GM21423 (cell line): ENCODE measurements at regions not wholly inside any gene's neighbourhood (a gene's known extent, or its start where the extent isn't known, plus 50 kb on each side); places are given as distances from the start of the nearest gene placed in this dataset.

Experiments used
- ATAC-seq: cut with Tn5 transposase; IDR thresholded peaks from one replicate; pipeline ENCODE4 v1.9.1; 2021; ENCODE audit warnings: mild to moderate bottlenecking, moderate library complexity; ENCODE audit not compliant: unreplicated experiment

DNA sequence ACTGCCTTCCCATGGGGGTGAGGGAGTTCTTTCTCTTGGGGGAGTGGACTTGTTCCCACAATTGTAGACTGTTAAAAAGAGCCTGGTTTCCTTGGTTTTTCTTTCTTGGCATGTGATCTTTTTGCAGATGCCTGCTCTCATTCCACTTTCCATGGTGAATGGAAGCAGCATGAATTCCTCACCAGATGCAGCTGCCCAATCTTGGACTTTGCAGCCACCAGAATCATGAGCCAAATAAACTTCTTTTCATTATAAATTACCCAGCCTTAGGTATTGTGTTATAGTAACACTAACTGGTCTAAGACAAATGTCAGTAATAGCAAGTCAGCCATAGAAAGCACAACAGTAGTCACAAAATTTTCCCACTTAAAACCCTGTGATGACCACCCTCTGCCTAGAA is 260.5 kb upstream of the THBS1 start:
- ATAC-seq = no peak

DNA sequence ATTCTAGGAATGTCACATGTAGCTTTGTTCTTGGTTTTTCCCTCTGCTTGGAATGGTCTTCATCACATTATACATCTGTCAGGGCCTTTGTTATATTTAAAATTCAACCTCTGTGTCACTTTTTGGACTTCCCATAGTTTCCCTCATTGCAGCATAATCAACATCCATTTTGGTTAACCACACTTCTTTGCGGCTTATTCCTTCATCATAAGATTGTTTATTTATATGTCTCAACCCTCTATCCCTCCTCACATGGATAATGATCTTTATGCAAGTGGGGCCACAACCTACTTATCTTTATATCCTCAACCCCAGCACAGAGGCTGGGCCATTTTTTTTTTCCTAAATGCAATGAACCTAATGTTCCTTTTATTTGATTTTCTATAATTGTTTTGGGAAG is 260.0 kb upstream of the THBS1 start:
- ATAC-seq = no peak

DNA sequence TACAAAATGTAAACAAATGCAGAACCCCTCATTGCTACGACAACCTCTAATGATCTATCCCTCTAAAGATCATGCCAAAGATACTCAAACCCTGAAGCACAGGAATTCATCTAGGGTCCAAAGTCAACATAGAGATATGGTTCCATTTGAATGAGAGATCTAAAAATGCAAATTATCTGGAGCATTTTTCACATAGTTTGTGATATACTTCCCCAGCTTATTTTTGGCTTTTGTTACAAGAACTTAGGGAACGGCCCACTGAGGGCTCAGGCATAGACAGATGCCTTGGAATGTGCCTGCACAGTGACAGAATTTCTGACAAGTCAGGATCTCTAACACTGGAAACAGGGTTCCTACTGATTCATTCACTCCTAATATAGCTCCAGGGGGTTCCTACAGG is 258.9 kb upstream of the THBS1 start:
- ATAC-seq = no peak

DNA sequence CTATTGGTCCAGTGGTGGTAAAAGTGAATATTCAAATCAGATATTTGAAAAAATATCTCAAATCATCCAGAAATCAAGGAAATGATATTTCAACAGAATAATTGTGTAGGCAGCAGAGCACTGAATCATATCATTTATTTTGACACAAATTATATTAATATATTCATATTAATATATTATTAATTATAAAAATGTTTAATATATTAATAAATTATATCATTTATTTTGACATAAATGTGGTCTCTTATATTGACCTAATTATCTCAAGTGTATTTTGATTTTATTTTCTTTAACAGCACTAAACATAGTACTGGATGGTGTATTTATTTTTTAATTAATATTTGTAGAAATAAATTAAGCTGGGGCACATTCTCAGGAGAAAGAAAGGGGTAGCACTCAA is 257.7 kb upstream of the THBS1 start:
- no peak for ATAC-seq

DNA sequence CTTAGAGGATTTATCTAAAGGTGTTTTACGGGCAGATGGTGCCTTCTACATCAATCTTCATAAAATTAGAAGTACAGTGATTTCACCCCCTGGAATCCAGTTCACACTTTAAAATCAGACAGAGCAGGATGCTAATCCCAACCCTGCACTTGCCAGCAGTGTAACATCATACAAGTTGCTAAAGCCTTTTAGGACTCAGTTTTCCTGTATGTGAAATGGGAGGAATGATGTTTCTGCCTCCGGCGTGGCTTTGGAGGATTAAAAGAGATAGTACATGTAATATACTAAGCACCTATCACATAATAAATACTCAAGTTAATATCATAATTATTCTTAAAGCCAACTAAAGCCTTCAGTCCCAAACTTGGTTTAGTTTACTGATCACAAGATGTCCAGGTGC is 257.2 kb upstream of the THBS1 start:
- ATAC-seq = no peak

DNA sequence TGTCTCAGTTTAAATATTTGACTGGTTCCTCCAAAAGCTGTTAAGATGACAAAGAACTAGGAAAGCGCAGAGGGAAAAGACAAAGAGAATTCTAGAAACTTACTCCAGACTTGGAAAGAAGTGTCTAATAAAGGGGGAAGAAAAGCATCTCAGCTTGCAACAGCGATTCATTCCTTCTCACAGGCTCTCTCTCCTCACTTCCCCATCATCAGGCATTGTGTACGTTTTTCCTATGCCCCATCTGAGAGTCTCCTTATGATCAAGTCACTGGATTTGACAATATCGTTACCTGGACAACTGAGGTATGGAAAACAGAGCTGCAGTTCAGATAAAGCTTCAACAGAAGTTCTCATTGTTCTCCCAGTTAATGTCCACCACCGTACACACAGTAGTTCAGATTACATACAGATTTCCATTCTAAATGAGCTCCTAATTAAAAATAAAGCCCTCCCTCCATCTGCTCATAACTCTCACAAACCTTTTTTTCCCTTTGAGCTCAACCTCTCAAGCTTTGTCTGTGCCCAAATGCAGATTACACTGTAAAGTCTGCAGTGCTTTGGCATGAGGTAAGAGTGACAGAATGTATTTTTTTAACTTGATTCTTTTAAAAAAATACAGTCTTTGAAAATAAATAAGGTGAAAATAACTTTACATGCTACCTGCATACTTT is 254.4 kb upstream of the THBS1 start:
- no peak for ATAC-seq

DNA sequence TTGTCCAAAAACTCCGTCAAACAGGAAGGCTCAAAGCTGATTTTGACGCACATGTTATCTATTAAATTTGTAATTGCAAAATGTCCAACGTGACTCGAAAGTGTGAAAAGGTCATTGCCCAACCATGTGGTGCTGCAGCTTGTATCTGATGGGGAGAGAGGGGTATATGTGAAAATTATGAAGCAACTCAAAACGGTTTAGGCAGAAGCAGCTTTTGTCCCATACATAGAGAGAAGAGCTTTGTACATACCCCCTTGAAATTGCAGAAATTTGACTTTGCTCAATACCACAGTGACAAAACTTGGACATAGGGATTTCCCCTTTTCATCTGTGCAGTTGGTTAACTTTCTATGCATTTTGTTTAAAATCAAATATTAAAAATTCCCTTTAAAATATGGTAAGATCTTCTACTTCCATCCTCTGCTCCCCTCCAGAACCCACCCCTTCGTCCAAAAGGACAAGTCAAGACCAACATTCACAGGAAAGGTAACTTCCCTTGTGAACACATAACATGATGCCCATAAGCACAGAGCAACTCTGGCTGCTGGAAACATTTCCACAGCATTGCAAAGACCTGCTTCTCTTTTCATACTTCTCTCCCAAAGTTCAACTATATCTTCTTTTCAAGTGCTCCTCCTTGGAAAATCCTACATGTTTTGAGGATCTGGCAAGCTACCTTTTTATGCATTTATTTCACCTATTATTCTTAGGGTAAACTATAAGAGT is 253.7 kb upstream of the THBS1 start:
- no peak for ATAC-seq

DNA sequence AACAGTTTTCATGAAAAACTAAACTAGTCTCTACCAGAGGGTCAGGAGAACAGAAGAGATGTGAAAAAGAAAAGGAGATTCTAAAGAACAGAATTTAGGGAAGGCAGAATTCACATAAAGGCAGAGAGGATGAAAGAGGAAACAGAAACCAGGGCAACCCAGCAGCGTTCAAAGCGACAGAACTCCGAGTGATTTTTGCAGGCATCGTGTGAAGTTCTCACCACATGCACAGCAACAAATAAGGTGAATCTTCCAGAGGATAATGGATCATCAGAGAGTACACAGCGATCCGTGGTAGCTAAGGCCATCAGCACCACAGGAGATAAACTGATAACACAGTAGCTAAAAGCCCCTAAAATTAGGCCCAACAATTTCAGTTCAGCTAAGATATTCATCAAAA is 250.8 kb upstream of the THBS1 start:
- no peak for ATAC-seq

DNA sequence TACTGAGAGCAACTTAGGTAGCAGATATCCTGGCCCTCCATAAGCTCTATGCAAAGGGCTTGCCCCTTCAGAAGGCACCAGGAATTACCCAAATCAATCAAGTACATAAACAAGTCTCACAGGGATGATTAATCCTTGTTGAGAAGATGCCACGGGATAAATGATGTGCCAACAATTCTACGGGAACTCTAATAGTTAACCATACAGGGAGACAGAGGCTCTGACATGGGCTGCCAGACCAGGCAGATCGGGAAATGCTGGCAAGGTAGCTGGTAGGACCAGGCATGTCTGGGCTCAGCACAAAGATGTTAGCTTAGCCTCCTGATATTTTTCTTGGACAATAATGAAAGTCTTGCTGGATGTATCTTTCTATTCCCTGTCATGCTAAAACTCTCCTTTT is 249.3 kb upstream of the THBS1 start:
- no peak for ATAC-seq

DNA sequence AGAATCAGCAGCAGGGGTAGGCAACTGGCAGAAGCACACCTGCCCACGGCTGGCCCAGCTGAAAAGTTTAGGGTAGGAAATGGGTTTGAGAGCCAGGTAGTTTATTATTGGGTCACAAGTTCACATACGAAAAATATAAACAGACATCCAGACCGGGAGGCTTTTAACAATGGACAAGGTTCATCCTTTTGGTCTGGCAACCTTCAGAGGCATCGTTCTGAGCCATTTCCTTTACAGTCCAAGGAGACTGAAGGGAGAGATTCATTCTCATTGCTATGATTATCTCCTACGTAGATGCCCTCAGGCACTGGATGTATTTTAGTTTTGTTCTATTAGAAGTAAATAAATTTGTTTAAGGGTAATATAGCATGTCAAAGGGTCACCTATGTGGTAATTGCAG is 248.0 kb upstream of the THBS1 start:
- ATAC-seq = no peak

DNA sequence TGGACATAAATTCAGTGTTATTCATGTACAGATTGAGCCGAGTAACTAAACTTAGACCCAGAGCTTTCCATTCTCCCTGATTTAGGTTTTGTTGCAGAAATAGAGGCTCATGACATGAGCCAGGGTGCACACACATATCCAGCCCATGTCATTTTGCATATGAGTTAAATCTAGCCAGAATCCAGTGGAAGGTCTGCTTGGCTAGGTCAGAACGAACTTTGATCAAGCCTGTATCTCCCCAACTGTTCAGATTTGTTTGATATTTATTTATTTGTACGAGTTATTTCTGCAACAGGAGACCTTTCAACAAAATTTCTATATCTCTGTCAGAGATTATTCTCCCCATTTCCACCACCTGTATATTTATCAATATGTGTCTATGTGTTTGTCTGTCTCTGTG is 247.5 kb upstream of the THBS1 start:
- ATAC-seq = no peak

DNA sequence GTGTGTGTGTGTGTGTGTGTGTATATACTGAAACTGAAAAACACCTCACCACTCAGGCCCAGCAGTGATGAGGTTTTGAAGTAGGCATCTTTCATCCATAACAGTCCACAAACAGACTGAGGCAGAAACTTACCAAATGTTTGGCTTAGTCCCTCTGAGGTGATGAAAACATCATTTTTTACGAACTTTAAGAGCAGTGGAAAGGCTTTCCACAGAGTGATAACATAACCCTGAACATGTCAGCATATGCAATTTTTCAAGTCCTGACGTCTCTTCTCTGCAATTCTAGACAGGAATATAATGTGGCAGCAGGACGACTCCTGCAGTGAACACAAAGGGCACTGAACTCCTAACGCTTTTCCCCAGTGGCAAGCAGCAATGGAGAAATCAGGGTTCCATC is 247.0 kb upstream of the THBS1 start:
- ATAC-seq = no peak

DNA sequence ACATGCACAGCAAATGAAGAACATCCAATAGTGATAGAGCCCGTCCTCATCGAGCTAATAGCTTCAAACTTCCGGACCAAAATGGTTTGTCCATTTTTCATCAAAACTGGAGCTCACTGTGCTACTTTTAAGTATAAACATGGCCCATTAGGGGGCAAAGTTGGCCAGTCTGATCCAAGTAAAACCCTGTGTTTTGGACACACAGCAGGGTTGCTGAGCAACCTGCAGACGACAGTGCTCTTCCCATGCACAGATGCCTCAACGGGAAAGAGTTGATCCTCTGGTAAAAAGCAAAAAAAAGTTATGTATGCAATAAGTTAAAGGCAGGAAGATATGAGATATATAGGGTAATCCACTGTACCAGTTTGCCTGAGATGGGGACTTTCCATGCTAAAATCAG is 244.0 kb upstream of the THBS1 start:
- ATAC-seq = no peak

DNA sequence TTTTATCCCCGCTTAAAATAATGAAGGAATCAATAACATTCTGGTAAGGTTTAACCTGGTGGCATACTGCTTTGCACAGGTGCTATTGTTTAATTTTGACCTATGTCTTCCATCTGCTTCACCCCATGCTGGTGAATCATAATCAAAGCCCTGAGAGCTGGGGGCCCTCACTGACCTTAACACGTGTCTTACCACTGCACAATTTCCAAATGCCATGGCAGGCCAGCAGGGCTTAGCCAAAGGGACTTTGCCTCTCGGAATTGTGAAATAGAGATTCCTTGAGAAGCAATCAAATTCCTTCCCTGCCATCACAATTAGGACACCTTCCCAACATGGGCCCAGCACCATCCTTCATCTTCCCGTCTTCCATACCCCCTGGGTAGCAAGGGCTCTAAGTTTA is 242.6 kb upstream of the THBS1 start:
- ATAC-seq = no peak

DNA sequence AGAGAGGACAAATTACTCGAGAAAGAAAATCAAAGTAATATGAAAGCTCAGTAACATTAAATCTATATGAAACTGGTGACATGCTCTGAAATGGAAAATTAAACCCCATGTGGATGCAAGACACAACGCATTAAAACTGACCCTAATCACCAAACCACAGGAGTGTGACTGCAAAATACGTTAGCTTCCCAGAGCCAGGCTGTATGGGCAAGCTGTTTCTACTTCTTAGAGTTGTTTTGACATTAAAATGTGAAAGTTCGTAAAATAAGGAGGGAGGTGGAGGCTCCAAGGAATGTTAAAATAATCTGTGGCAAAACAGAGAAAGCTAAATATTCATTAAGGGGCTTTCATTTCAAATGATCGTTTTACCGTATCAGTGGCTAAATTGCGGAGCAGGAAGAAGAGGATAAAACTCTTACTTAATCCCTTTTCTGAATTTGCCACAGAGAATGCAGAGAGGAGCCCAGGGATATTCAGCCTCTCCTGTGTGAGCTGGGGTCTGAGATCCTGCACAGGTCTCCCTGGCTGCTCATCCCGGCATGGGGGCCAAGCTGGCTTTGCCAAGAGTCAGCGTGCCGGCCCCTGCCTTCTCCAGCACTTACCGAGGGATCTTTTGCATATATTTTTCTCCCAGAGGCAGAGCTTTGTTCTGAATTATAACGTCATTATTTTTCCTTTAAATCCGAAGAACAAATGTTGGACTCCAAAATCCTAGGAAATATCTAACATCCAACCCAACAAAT is 239.8 kb upstream of the THBS1 start:
- ATAC-seq = no peak

DNA sequence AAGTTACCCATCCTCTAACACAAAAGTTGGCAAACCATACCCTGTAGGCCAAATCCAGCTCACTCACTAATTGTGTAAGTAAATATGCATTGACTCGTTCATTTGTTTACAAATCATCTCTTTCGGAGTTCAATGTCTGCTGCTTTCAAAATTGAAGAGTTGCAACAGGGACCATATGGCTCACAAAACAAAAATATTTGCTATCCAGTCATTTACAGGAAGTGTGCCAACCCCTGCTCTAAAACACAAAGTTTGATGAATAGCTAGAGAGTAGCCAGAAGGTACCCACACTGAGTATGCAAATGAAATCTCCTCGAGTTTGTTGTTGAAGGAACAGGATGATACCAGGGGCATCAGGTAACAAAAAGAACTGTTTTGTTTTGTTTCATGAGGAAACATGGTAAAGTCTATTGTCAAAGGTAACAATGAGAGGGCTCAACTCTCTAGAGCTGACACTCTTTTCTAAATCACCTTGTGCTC is 236.2 kb upstream of the THBS1 start:
- no peak for ATAC-seq

DNA sequence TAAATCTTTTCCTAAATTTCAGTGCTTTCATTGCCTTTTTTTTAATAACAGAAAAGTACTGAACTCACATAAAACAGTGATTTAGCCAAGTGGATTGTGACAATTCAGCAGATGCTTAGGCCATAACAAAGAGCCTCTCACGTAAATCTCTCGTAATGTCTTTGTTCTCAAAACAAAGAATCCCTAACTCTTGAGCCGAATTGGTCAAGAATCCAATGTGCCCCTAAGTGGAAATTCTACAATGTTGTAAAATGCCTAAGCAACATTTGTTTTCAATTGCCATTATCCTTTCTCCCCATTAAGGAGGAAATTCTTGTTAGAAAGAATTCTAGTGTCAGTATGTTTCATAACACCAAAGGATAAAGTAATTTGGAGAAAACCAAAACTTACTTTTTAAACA is 235.7 kb upstream of the THBS1 start:
- no peak for ATAC-seq

DNA sequence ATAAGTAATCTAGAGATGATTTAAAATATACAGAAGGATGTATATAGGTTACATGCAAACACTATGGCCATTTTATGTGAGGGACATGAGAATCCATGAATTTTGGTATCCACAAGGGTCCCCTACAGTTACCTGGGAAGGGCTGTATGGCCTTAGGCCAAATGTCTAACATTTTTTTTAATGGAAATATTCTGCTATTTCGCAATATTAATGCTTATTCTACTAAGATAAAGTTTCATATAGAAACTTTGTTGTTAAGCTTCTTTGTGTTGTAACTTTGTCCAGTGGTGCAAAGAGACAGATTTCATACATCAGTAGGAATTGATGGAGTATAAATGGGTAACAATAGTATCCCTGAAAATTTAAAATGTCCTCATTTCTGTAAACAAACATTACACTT is 233.4 kb upstream of the THBS1 start:
- no peak for ATAC-seq

DNA sequence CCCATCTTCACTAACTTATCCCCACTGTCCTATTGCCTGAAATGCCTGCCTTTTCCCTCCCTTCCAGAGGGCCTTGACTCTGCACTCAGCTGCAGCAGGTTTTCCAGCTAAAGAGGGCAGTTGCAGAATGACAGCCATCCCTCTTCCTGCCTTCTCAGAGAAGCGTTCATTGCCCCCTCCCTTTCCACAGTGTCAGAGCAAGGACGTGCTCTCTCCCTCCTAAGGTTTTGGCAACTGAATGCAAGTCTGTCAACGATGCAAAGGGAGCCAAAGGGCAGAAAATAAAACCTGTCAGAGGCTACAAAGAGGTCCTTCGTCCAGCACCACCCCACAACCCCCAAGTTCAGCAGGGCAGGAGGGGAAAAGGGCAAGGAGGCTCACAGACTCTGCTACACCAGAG is 230.1 kb upstream of the THBS1 start:
- no peak for ATAC-seq

DNA sequence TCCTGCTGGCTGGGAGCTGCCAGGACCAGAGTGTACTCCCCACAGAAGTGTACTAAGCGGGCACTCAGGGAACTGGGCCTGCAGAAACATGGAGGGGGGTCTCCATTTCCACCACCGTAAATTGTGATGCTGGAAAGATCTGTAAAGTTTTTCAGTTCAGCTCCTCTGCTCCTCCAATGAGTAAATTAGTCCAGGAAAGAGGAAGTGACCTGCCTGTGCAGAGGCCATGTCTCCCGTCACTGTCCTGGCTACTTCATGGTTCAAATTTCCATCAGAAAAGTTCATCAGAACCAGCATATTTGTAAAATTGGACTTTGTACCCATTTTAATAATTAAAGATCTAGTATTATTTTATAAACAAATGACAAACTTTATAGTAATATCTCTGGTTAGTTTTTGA is 226.7 kb upstream of the THBS1 start:
- ATAC-seq = no peak

DNA sequence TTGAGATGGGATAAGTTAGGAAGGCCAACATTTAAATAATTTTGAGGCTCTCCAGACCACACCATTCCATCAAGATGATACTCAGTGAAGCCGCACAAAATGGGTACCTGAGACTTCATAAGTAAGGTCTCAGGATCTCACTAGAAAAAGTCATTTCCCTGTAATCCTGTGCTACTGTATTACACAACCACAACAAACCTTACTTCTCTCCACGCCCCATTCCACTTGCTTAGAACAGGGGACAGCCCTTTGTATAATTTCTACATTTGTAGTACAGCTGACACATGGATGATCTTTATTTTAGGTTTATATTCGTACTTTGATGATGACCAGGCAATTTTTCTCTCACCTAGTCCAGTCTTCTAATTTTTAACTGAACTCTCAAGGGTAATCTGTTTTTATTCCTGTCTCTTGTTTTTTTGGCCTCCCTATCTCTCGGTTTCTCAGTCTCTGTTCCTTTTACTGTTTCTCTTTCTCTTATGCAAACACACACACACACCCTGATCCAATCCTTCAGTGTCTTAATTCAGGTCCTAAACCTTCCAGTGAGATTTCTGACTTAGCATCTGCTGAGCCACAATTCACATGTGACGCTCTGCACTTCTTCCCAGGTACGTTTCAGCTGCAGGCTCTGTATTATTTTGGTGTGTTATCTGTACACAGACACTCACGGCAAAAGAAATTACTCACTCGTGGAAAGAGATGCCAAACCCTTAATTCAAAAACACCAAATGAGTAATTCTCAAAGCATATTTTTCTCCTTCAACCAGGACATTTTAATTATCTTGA is 223.2 kb upstream of the THBS1 start:
- no peak for ATAC-seq
